ENCODE measurements at regions not wholly inside any gene's neighbourhood (a gene's known extent, or its start where the extent isn't known, plus 50 kb on each side); places are given as distances from the start of the nearest gene placed in this dataset.

DNA sequence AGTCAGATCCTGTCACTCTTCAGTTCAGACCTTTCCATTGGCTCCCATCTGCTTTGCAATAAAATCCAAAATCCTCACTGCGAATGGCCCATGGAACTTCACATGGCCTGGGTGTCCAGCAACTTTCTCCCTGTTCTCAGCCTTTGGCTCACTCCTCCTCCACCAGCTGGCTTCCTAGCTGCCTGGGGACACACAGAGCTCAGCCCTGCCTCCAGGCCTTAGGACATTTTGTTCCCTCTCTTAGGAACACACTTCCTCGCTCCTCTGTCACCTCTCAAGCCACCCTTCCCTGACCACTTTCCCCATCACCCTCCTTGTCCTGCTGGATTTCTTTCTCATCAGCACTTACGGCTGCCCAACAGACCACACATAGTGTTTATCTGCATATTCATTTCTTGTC is 419.6 kb downstream of the MED13L start:
- DNase-seq (ENCODE audit: low spot score) = no peak

DNA sequence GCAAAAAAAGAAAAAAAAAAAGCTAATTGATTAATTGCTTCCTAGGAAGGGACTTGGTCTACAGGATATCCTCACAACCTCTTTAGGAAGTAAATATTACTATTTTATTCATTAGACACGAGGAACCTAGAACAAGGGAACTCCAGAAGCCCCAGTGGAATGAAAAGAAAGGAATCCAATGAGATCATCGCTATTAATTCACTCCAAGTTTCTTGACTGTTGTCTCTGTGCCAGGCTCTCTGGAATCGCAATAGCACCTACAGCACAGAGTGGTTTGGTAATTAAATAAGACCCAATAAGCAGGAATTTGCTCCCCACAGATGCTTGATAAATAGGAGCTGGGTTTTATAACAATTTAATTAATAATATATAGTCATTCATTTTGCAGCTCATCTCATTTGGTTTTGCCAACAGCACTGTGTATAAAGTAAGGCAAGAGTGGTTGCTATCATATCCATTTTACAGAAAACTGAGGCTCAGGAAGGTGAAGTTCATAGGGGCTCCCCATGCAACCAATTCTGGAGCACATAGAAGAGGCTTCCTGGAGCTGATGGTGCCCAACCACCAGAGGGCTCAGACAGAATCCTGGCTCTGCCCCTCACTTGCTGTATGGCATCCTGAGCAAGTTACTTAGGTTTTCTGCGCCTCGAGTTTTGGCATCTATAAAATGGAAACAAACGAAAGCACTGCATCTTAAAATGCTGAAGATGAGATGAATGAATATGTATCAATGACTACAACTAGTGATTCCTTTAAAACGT is 420.2 kb downstream of the MED13L start:
- no peak for DNase-seq (ENCODE audit: low spot score)

DNA sequence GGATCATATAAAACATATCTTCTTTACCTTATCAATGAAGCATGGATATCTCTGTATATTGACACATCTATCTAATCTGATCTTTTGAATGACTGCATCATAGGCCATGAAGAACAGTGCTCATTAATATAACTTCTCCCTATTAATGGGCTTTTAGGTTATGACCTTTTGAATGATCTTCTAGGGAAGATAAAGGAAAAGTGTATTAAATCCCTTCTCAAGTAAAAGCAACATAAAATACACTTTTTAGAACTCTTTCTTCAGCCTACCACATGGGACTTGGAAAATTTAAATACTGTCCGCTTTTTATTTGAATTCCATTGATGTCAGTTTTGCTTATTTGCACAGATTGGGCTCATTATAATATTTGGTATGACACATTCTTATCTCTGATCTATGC is 425.4 kb downstream of the MED13L start:
- DNase-seq (ENCODE audit: low spot score) = no peak

DNA sequence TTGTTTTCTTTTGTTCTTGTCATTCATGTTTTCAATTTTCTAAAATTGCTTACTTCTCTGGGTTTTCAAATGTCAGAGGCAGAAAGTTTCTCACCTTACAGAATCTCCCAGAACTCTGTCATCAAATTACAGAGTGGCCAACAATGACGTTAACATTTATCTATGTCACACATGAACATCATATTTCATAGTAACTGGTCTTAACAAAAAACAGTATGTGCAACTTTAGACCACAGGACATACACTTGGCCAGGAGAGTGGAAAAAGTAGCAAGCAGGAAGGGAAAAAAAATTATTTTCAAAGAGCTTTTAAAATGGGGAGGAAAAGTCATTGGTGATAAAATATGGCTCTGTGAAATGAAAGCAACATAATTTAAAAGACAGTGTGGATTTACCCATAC is 426.5 kb downstream of the MED13L start:
- no peak for DNase-seq (ENCODE audit: low spot score)

DNA sequence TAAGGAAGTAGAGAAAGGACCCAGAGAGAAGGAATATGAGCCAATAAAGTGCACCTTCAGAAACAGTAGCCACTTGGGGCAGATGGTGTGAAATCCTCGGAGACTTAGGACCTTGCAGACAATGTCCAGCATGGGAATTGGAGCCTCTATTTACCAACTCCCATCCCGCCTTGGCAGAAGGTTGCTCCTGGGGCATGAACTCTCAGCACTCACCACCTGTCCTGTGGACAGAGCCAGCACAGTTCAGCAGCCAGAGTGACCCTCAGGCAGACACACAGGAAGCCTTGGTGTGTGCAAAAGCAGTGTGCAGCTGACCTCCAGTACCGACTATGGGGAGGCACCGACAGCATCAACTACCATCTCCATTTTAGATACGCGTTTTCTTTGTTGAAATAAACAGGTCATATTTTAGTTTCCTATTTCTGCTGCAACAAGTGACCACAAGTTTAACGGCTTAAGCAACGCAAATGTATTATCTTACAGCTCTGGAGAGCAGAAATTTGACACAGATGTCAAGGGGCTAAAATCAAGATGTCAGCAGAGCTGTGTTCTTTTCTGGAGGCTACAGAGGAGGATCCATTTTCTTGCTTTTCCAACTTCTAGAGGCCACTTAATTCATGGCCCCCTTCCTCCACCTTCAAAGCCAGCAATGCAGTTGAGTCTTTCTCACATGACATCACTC is 428.1 kb downstream of the MED13L start:
- no peak for DNase-seq (ENCODE audit: low spot score)

DNA sequence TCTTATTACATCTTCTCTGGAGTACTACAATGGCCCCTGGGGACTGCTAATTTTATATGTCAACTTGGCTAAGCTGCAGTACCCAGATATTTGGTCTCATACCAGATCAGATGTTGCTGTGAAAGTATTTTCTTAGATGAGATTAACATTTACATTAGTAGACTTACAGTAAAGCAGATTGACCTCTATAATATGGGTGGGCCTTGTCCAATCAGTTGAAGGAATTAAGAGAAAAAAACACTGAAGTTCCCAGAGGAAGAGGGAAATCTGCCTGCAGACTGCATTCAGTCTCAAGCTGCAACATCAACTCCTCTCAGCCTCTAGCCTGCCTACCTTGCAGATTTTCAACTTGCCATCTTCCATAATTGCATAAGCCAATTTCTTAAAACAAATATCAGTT is 430.1 kb downstream of the MED13L start:
- DNase-seq (ENCODE audit: low spot score) = no peak

DNA sequence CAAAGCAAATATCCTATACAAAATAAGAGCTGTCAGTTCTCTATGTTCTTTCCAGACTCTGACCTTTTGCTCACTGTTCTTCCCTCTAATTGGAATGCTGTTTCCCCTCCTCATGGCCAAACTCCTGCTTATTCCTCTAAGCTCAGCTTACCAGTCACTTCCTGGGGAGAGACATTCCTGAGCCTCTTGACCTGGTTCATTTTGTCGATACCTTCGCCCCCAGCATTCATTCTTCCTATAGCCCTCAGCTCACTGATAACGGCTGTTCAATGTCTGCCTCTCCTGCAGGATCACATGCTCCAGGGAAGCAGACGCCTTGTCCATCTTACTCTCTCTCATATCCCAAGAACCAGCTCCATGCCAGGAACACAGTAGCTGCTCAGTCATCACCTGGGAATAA is 431.0 kb downstream of the MED13L start:
- no peak for DNase-seq (ENCODE audit: low spot score)

DNA sequence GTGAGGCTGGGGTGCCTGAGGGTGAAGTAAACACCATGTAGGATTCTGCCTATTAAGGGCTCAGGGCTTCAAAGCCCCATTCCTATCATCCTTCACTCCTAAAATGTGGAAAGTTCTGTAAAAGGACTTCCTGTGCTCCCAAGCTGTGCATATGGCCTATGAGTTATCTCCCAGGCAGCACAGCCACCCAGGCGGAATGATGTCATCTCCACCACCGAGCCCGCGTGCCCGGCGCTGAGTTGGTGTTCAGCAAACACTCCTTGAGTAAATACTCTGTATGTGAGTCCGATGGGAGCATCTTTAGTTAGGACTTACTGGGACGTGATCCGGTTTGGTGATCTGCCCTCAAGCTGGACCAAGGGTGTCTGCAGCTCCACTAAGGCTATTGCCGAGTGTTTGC is 437.3 kb downstream of the MED13L start:
- no peak for DNase-seq (ENCODE audit: low spot score)

DNA sequence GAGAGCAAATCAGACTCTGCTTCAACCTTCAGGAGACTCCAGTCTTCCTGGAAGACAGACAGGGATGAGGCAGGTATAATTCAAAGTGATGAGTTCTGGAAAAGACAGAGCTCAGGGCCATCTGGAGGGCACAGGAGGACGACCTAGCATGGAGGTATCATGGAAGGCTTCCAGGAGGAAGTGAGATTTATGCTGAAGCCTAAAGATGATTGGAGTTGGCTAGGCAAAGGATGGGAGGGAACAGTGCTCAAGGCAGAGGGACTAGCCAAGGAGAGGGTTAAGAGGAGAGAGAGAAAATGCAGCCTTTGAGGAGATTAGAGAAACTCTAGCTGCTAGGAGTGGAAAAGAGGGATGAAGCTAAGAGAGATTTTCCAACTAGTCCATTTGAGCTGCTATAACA is 438.5 kb downstream of the MED13L start:
- DNase-seq (ENCODE audit: low spot score) = no peak

DNA sequence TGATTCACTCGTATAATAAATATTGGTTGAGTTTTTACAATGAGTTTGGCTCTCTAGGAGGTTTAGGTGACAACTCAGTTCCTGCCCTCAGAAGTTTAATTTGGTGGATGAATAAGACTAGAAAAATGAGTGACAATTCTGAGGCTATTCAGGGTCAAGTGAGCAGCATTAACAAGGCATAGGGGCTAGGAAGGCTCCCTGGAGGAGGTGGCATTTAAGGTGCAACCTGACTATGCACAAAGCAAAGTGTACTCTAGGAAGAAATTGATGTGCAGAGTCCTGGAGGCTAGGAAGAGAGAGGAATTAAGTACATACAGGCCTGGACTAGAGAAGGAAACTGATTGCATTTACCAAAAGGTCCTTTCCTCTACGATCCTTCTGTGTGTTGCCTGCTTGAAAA is 440.3 kb downstream of the MED13L start:
- no peak for DNase-seq (ENCODE audit: low spot score)

DNA sequence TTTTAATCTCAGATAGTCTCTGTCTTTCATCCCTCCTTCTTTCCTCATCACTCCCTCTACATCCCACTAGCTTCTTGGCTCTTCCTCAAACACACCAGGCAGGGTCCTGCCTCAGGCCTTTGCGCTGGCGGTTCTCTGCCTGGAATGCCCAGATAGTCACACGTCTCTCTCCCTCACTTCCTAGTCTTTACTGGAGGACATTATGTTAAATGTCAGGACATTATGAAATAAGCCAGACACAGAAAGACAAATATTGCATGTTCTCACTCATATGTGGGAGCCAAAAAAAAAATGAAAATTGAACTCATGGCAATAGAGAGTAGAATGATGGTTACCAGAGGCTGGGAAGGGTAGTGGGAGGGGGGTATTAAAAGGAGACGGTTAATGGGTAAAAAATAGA is 442.0 kb downstream of the MED13L start:
- DNase-seq (ENCODE audit: low spot score) = no peak

DNA sequence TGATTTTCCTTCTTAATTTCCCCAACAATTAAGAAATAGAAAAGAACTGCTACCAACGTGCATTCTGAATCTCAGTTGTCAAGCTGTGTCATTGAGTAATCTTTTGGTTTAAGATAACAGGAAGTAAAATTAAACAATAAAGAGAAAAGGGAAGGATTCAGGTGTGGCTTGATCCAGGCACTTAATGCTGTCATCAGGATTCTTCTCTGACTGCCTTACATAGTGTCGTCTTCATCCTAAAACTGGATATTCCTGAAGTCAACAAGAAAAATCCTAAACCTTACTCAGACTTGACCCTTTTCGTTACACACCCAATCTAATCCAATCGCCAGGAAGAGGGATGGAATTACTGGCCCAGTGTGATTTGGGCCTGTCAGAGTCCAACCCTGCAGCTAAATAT is 443.8 kb downstream of the MED13L start:
- DNase-seq (ENCODE audit: low spot score) = no peak

DNA sequence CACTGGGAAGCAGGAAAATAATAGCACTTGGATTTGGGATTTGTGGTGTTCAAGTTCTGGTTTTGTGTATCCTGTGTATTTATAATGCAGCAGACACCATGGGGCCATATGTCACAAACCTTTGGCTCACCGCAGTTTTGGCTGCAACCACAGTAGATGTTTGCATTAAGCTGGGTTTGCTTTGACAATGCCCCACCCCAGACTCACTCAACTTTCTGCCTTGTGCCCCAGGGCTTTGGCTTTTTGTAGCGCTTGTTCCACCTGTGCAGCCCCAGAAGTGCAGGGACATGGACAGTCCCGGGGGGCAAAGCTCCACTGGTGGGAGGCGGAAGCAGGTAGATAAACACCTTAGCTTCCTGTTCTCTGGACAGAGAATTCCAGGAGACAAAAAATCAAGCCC is 446.9 kb downstream of the MED13L start:
- DNase-seq (ENCODE audit: low spot score) = no peak

DNA sequence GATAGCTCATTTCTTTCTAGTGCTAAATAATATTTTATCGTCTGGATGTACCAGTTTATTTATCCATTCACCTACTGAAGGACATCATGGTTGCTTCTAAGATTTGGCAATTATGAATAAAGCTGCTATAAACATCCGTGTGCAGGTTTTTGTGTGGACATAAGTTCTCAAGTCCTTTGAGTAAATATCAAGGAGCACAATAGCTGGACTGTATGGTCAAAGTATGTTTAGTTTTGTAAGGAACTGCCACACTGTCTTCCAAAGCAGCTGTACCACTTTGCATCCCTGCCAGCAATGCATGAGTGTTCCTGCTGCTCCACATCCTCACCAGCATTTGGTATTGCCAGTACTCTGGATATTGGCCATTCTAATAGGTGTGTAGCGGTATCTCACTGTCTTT is 447.4 kb downstream of the MED13L start:
- DNase-seq (ENCODE audit: low spot score) = no peak

DNA sequence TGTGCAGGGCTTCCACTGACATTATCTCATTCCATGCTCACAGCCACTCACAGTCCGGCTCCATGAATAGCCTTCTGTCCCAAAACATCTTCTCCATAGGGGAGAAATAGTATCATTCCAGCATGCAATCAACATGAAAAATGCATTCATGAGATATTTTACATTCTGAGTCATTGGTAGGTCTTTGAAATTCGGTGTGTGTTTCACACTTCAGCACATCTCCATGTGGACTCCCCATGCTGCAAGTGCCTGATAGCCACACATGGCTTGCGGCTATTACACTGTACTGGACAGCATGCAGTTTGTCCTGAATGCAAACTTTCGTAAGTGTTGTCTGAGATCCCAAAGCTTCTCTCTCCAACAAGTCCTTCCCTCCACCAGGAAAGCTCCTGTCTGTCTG is 449.3 kb downstream of the MED13L start:
- no peak for DNase-seq (ENCODE audit: low spot score)

DNA sequence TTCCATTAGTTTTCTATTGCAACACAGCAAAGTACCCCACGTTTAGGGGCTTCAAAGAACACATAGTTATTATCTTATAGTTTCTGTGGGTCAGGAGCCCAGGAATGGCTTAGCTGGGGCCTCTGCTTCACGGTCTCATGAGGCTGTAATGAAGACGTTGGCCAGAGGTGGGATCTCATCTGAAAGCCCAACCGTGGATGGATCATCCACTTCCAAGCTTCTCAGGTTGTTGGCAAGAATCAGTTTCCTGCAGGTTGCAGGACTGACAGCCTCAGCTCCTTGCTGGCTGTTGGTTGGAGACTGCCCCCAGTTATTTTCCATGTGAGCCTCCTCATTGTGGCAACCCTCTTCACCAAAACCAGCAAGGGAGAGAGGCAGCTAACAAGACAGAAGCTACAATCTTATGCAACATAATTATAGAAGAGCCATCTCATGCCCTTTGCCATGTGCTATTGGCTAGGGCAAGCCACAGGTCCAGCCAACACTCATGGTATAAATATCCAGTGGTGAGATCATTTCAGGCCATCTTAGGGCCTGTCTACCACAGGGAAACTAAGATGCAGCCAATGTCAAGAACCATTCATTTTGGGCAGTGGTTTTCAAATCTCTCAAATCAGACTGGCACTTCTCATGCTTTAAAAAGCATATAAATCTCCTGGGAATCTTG is 452.4 kb downstream of the MED13L start:
- no peak for DNase-seq (ENCODE audit: low spot score)

DNA sequence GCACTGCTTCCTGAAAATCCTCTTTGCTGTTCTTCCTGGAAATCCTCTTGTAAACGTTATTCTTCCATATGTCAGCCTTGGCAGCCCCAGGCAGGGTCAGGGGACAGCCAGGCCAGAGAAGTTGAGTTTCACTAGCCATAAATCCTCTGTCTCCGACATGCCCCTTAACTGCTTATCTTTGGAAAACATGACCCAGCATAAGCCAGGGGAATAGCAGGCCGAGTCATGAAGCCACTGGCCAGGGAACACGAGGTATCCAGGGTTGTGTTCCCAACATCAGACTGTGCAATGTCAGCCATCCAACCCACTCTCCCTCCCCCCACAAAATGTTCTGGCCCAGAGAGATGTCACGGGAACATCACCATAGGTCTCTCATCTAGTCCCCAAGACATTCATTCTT is 453.9 kb downstream of the MED13L start:
- no peak for DNase-seq (ENCODE audit: low spot score)

DNA sequence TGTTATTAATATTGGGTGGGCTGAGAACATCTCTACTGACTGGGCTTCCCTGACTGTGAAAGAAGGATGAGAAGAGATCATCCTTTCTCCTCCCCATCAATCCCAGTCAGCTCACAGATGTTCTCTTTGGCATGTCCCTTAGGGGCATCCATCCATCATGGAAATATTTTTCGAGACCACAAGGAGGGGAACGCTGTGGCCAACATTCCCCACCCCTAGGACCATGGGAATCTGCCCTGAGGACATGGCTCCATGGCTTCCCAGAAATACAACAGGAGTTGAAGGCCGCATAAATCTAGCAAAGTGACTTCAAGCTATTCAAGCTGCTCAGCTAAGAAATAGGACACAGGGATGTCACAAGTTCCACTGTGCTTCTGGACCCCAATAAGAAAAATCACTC is 456.8 kb downstream of the MED13L start:
- DNase-seq (ENCODE audit: low spot score) = no peak

DNA sequence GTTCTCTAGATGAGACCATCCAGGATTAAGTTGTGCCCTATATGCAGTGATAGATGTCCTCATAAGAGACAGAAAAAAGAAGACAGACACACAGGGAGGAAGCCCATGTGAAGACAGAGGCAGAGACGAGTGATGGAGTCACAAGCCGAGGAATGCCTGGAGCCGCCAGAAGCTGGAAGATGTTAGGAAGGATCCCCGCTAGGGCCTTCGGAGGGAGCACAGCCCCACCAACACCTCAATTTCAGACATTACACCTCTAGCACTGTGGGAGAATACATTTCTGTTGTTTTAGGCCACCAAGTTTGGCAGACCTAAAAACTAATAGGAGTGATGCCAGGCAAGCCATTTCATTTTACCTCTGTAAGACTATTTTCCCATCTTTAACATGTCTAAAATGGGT is 458.5 kb downstream of the MED13L start:
- DNase-seq (ENCODE audit: low spot score) = no peak

DNA sequence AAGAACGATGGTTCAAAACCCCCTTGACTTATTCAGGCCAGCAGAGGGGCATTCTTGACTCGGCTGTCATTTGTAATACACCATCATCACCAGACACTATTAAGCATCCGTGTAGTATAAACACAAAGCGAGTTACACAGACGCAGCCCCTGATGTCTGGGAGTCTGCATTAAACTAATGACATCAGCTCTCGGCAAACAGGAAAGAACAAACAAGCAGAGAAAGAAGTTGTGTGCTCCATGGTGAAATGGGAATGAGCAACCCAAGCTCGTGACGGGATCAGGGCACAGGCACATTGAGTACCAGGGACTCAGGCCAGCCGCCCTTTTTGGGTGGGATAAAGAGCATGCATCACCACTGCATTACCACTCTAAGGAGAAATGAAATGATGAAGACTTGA is 460.1 kb downstream of the MED13L start:
- no peak for DNase-seq (ENCODE audit: low spot score)

DNA sequence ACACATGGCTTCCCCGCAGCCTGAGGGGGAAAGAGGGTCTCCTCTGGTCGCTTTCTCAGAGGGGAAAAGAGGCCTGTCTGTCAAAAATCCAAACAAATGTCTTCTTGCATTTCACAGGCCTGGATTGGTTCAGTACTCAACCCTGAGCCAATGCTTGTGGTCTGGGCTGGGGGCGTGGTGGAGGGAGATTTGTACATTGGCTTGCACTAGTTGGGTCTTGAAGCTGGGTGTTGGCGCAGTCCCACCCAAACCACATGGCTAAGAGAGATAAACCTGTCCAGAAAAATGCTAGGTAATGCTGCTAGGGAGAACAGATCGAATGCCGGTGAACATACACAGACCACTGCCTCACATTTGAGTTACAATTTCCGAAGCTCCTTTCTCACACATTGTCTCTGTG is 461.6 kb downstream of the MED13L start:
- DNase-seq (ENCODE audit: low spot score) = no peak

DNA sequence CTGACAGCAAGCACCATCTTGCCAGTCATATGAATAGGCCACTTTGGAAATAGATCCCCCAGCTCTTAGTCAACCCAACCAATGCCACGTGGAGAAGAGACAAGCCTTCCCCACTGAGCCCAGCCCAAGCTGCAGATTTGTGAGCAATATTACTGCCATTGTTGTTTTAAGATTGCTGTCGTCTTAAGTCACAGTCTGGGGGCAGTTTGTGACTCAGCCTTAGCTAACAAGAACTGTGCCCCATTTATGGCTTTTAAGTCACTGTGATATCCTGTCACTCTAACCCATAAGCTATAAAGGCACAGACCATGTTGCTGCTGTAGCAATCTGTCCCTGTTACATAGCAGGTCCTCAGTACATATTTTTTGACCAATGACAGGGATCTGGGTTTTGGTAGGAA is 464.2 kb downstream of the MED13L start:
- no peak for DNase-seq (ENCODE audit: low spot score)

DNA sequence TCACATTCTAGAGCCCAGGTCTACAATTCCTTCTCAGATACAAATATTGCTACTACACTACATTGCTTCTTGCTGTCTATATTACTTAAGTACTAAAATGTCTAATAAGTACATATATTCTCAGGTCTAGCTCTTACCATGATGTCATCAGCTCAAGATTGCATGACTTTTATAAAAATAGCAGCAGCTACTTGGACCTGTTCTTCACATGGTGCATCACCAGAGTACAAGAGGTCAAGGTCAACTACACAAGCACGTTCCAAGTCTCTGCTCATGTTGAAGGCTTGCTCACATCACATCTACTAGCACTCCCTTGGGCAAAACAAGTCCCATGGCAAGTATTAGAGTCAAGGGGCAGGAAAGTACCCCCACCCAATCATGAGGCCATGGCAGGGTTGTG is 465.6 kb downstream of the MED13L start:
- no peak for DNase-seq (ENCODE audit: low spot score)

DNA sequence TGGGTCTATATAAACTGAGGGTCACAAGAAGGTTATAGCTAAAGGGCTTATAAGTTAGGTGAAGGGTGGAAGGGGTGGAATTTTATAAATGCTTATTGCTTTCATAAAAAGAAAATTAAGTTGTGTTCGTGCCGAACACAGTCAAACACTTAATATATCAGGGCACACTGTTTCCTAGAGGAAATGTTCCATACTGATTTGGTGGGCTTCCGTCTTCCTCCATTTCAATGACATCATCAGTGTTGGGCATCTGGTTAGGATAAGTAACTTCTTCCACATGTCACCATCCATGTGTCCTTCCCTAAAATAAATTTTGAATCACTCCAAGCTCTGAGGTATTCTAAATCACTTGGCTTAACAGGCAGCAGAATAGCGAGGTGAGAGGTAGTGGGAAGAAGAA is 466.4 kb downstream of the MED13L start:
- DNase-seq (ENCODE audit: low spot score) = no peak
